T-helper 9 cell (primary cell): ENCODE measurements at regions not wholly inside any gene's neighbourhood (a gene's known extent, or its start where the extent isn't known, plus 50 kb on each side); places are given as distances from the start of the nearest gene placed in this dataset.

Experiments used
- DNase-seq: peaks from one replicate; pipeline ENCODE4 v3.0.0-alpha.2; 2020

DNA sequence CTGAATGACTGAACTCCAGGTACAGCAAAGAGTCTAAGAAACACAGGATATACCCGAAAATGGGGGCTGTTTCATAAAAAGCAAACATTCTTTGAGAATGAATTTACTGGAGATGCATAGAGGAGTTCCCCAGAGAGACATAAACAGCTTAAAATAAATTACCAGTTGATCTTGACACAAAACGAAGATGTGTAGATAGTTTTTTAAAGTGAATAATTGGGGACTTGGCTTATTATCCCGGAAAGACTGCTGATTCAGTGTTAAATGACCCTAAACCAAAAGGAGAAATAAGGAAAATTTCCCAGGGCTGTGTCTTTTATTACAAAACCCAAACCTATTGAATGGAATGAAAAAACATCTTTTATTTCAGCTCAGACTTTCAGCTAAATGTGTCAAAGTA is 1052.8 kb upstream of the TMEM132C start:
- DNase-seq = no peak

DNA sequence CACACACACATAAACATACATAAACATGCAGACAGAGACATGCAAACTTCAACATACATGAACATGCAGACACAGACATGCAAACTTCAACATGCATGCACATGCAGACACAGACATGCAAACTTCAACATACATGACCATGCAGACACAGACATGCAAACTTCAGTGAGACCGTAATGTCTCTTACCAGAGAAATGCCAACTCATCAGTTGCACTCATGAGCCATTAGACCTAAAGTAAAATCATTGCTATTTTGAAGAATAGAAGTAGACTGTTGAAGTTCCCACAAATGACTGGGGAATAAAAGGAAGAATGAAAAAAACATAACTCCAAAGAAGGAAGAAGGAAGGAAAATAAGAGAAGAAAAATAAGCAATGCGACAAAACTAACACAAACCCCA is 1044.0 kb upstream of the TMEM132C start:
- DNase-seq = no peak

DNA sequence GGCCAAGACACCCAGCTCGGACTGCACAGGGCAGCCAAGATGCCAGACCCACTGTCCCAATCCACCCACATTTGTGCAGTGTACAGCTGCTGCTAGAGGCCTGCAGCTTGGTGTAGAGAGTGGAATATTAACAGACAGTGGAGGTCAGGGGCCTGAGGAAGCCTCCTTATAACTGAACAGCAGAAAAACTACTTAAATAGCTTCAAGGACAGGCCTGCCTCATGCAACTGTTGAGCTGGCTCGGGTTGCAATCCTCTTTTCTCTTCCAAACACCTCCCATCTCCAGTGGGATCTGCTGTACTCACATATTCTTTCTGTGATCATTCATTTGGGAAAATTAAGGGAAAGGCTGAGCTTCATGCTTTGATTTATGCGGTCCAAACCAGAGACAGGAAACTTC is 1043.2 kb upstream of the TMEM132C start:
- DNase-seq = no peak

DNA sequence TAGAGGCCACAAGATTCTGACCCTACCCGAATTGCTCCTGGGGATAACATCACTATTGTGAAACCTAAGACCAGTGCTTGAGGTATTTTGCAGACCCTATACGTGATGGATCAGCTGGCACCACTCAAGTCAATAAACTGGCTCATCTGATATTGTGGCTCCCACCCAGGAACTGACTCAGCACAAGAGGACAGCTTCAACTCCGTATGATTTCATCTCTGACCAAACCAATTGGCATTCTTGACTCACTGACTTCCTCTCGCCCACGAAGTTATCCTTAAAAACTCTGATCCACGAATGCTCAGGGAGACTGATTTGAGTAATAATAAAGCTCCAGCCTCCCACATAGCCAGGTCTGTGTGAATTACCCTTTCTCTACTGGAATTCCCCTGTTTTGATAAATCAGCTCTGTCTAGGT is 1036.1 kb upstream of the TMEM132C start:
- no peak for DNase-seq

DNA sequence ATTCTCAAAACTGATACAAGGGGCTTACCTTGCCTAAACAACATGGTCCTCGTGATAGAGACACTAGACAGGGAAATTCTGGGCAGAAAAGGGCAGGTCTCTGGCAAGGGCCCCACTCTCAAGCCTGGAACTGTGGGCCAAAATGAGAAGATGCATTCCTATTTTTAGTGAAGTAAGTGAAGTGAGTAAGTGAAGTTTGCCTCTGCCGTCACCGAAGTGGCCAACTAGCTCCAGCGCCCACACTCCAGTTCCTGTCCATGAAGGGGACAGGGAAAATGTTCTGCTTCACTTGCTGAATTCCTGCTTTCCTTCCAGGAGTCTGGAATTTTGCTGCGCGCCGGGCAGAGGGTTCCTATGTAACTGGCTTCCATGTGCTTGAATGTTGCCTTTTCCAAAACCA is 1035.6 kb upstream of the TMEM132C start:
- no peak for DNase-seq

DNA sequence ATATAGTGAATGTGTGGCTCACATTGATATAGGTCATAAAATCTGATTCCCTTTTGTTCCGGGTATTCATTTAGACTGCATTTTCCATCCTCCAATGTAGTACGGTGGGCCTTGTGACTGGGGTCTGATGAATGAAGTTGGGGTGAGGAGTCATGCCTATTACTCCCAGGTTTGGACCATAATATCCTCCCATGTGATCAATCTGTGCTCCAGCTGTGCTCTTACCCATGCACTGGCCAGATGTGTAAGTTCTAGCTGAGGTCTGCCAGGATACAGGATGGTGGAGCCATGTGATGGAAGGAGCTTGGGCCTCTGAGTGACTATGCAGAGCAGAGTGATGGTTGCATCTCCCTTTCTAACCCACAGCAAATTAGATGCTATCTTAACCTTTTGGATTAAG is 1034.0 kb upstream of the TMEM132C start:
- no peak for DNase-seq

DNA sequence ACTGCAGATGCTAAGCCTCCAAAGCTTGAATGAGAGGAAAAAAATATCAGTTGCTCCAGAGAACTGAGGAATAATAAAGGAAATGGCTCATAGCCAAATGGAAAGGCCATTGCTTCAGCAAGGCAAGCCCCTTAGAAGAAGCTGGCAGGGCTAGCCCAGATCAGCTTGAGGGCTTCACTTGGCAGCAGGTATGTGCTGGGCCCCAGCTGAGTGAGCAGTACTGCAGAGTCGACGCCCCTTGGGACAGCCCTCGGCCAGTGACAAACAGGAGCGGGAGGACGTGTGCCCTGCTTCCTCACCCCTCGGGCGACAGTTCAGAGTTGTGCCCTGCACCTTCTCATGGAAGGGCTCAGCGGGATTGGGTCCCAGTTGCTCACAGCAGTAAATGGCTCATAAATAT is 1031.2 kb upstream of the TMEM132C start:
- no peak for DNase-seq

DNA sequence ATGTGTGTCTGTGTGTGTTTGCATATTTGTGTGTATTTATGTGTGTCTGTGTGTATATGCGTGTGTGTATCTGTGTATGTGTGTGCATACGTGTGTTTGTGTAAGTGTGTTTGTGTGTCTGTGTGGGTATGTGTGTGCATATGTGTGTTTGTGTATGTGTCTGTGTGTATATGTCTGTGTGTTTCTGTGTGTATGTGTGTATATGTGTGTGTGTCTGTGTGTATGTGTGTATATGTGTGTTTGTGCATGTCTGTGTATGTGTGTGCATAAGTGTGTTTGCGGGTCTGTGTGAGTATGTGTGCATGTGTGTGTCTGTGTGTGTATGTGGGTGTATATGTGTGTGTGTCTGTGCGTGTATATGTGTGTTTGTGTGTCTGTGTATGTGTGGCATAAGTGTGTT is 1030.5 kb upstream of the TMEM132C start:
- DNase-seq = no peak

DNA sequence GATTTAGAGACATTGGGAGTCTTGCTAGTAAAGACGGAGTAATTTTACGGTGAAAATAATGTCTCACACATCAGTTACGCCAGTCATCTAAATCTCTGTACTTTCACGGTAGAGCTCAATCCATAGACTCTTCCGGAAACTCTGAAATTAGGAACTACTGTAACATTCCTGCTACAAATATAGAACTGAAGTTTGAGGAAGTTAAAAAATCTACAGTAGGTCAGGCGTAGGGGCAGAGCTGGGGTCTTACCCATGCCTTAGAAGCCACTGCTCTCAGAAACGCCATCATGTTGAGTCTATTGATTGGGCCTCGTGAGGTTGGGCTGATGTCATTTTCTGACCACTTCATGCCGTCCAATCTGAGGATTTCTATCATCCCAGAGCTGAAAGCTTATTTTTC is 1029.8 kb upstream of the TMEM132C start:
- no peak for DNase-seq

DNA sequence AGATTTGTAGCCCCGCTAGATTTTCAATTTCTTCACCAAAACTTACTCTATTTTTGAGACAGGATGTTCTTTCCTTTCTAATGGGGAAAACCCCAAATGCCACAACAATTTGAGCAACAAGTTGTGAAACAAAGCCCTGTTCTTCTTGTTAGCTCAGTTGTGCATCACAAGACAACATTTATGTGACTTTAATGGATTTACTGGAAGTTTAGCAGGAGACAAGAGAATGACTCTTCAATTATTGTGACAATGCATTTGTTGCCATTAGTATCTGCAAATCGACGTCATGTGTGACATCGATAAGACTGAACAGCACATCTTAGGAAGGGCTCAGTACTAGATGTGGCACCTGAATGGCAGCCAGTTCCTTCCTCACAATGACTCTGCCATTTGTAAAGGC is 1028.9 kb upstream of the TMEM132C start:
- DNase-seq = no peak

DNA sequence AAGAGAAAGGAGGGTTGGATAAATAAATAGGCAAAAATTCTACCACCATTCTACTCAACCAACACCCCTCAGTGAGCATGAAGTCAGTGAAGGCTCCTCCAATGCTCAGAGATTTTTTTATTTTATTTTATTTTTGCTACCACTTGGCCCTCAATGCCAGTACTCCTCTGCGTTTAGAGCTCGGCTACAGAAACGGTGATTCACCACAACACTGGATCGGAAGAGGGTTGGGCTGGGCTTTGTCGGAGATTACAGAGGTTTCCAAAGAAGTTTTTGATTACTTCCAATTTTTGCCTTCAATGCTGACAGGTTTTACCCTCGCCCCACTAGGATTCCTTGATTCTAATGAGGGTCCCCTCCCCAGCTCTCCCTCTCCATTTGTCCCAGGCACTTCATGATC is 1027.2 kb upstream of the TMEM132C start:
- DNase-seq = no peak

DNA sequence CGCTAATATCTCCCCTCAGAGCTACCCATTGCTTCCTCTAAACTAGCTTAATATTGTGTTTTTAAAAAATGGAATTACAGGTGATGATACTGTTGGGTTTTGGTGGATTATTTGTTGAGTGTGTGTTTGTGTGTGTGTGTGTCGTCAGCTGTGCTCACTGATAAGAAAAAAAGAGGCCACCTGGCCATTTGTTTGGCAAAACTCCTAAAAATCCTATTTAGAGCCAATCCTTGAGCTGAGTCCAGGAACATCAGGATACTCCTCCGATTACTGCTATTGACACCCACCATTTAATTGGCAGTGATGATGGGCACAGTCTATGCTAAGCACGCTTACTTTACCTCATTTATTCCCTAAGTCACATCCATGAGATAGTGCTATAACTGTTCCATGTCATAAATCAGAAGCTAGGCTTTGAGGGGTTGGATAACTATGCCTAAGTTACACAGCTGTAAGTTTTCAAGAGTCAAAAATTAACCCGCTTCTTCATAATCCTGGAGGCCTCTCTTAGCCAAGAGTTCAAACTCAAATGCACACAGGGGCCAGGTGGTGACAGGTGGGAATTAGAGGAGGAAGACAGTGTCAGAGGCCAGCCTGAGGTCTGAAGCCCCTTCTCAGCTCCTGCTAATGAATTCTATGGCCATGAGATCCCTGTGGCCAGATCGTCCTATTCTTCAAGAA is 1026.6 kb upstream of the TMEM132C start:
- no peak for DNase-seq

DNA sequence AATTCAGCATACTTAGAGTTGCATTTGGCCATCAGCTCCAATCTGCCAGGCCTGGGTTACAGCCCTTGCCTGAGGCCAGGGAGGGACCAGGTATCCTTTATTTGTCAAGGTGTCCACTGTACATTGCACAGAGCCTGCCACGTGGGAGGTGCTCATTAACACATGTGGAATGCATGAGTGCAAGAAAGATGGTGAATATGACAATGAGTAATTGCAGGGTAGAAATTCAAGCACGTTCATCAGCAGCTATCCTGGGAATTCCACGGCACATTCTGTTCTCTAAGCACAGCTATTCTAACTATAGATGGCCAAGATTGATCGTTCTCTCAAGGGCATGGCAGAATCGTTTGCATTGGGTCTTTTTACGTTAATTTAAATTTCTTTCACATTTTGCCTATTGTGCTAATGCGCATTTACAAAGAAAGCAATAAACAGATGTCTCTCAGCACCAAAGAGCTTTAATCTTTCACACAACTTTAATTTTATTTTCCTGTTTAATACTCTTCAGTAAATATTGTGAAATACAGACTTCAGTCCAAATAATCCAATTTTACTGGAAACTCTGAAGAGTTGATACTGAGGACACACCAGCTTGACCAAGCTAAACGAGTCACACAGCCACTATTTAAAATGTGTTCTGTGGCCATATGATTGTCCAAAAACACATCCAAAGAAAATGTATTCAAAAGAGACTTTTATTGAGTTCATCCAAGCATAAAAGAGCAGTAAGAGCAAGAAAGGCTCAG is 1025.7 kb upstream of the TMEM132C start:
- DNase-seq = no peak

DNA sequence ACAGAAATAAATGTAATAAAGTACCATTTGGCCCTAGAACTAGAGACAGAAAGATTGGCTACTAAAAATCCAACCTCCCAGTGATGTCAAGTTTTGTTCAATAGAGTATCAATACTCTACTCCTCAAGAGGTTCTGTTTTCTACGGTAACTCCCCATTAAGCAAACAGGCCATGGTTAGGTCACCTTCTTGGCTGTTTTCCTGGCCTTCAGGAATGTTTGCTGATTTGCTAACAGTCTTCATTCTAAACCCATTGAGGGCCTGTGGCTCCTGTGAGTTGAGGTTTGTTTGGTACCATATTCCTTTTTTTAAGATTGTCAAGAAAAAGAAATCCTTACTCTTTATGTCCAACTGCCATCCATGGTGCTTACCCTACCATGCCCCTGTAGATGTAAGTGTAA is 1022.0 kb upstream of the TMEM132C start:
- no peak for DNase-seq

DNA sequence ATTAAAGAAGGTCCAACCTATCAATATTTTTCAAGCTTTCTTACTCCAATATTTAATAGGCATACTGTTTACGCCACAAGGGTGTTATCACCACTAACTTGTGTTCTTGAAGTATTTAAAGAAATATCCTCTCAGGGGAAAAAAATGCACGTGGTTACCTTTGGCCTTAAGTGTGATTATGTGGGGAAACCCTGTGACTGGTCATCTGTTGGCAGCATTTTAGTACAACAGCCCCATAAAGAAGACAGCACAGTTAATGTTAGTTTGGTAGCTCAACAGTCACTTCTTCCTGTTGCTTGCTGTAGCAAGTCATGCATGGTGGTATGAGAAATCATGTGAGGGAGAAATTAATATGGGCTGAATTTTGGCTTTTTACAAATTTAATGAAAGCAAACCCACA is 1021.5 kb upstream of the TMEM132C start:
- no peak for DNase-seq

DNA sequence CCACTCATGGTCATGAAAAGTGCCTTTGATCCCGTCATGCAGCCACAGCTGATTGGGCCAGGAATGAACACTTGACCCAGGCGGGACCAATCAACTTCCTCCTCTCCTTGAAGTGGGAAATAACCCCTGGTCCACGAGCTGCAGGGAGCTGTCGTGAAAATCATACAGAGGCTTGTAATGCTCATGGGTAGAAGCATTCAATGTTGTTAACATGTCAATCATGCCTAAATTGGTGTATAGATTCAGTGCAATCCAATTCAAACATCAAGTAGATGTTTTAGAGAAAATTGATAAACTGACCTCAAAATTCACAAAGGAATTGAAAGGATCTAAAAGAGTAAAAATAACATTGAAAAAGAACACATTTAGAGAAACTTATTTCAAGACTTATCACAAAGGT is 1019.0 kb upstream of the TMEM132C start:
- DNase-seq = no peak

DNA sequence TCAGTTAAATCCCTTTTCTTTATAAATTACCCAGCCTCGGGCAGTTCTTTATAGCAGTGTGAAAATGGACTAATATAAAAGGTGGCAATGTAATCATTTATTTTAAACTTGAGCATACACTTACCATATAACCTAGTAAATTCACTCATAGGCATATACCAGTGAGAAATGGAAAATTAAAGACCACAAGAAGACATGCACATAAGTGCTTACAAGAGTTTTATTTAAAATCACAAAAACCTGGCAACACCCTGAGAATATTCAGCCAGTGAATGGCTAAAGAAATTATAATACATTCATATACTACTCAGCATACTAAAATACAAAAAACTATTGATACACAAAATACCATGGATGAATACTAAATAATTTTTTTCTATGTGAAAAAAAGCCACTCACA is 1017.5 kb upstream of the TMEM132C start:
- no peak for DNase-seq

DNA sequence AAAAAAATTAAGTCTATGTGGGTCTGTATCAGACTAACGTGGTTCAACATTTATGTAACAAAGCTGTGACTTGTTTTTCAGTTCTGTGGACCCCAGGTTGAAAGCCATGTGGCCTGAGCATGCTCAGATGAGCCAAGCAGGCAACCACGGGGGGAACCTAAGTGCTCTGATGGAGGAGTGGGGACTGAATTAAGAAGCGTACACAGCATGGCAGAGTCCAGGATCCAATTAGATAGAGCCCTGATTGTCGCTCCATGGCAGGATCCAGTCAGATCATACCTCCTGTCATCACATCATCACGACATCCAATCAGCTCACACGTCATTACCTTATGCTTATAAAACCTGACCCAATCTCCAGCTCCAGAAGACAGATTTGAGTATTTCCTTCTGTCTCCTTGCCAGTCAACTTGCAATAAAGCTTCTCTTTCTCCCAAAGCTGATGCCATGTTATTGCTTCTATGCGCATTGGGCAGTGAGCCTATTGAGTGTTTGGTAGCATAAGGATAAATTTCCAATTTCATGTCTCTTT is 1013.1 kb upstream of the TMEM132C start:
- DNase-seq = no peak

DNA sequence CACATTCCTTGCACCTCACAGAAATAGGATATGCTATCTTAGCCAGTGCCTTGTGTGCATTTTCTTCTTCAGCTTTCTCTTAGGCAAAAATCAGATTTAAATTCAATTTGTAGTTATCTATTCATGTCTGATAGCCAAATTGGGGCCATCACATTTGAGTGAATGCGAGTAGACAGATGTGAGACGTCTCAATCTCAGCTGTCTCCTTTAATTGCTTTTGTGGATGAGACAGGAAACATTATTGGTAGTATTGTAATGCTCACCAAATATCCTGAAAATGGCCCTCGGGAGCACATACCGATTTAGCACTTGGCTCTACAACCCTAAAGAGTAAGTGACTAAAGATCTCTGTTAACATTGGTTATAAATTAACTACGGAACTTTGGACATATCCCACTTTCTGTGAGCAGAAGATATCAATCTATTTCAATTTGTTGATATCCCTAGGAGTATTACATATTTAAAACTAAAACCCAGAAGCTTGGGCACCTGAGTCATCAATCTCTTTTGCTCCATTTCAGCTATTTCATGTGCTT is 1012.5 kb upstream of the TMEM132C start:
- DNase-seq = no peak

DNA sequence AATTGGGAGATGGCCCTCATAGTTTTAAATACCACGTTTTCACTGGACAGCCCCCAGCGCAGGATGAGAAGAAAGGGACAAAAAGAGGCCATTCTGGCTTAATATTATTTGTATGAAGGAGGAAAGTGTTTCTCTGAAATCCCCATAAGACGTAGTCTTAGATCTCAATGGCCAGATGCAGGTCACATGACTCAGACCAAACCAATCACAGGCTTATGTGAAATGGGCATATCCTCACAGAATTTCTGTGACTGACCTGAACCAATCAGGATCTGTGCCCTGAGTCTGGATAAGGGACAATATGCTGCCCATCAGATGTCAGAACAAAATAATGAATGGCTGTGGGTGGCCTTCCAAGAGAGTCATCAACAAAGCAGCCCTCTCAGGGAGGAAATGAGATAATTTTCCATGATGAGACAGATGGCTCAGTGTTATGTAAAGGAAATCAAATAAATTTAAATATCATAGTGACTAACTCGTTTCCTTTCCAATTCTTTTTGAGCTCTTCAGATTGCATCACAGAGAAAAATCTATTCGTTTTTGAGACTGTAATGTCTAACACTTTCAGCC is 1009.5 kb upstream of the TMEM132C start:
- DNase-seq = no peak

DNA sequence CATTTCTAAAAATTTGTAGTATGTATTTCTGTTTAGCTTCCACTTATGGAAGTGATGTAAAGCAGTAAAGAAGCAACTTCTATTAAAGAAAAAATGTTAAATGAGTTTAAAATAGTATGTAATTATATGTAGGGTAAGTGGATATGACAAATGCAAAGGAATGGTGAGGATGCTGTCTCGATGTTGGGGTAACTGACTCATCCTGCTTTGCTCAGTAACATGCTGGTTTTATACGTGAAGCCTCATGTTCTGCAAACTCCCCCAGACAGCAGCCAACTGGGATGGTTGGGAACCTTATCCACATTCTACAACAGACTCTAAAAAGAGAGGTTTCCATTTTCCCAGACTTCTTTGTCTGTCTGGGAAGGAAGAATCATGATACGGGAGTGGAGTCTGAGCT is 1006.4 kb upstream of the TMEM132C start:
- DNase-seq = no peak

DNA sequence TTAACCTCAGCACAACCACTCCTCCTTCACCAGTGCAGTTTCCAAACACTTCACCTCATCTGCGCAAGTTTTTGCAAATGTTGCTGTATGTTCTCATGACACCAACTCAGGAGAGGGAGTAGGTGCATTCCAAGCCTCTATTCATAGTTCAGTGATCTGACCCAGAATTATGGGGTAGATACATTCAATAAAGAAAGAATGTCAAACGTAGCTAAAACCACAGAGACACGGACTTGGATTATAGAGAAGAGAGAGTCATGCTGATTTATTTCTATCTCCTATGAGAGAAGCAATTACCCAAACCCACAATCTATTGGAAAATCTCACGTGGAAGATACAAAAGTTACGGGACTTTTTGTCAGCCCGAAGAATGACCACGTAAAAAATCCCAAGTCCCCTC is 1006.0 kb upstream of the TMEM132C start:
- no peak for DNase-seq

DNA sequence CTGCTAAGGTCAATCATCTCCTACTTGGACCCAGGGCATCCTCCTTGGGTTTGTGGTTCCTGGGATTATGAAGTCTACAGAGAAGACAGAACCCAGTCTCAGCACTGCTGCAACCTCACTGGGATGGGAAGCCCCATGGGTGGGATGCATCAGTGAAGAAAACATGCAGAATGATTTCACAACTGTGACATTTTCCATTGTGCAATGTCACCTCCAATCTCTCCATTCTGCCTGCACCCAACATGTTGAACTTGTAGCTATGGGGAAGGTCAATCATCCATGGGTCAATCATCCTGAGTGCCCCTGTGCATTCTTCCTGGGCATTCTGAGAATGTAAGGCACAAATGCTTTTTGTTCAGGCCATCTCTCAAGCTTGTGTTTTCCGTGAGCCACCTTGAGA is 1004.4 kb upstream of the TMEM132C start:
- no peak for DNase-seq

DNA sequence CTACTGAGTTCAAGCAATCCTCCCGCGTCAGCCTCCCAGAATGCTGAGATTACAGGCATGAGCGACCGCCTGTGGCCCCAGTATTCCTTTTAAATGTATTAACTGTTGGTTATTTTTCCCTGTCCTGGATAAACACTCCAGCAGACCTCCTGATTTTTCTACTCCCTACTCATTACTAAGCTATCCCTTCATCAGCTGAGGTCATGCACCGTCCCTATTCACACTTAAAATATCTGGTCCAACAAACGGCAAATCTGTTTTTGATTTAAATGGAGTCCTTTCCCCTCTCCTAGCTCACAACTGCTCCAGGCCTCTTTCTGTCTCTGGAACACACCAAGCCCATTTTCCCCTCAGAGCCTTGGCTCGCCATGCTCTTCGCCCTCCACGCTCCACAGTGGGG is 1003.3 kb upstream of the TMEM132C start:
- DNase-seq = no peak
